Gastrocnemius medialis (tissue), 4 donors: ENCODE measurements at regions not wholly inside any gene's neighbourhood (a gene's known extent, or its start where the extent isn't known, plus 50 kb on each side); places are given as distances from the start of the nearest gene placed in this dataset.

Experiments used
- ATAC-seq, 2 donors: fragments of 150-250 bp; one replicate each; pipeline ENCODE4 v1.9.1; 2016
- DNase-seq, 2 donors: peaks; one replicate each; pipeline ENCODE4 v3.0.0-alpha.2; 2019
- H3K27ac ChIP-seq, 4 donors: fragments of 200-600 bp; sonication (generic); 1 replicate in 1 of 4; 2 replicates in 3 of 4; pipeline ENCODE4 v1.5.1; 2016 to 2018; ENCODE audit warnings: mild to moderate bottlenecking in 2 of 4, moderate library complexity in 1 of 4
- H3K27me3 ChIP-seq, 3 donors: fragments of 200-600 bp; sonication (generic) in 2 of 3; 1 replicate in 1 of 3; 2 replicates in 2 of 3; pipeline versions ENCODE4 v1.5.1 to v1.6.0; 2016 to 2019; ENCODE audit warnings: mild to moderate bottlenecking in 1 of 3, moderate library complexity in 1 of 3
- H3K36me3 ChIP-seq, 2 donors: fragments of 200-600 bp; sonication (generic) in 1 of 2; one replicate each; pipeline ENCODE4 v1.5.1; 2017 to 2018
- H3K4me1 ChIP-seq, 2 donors: fragments of 200-600 bp; sonication (generic) in 1 of 2; one replicate each; pipeline ENCODE4 v1.5.1; 2016 to 2017; ENCODE audit warnings: mild to moderate bottlenecking in 2 of 2
- H3K4me3 ChIP-seq, 4 donors: fragments of 200-600 bp; sonication (generic) in 3 of 4; 1 replicate in 1 of 4; 2 replicates in 3 of 4; pipeline ENCODE4 v1.5.1; 2016 to 2019; ENCODE audit warnings: mild to moderate bottlenecking in 2 of 4
- H3K9me3 ChIP-seq, 3 donors: fragments of 200-600 bp; sonication (generic) in 2 of 3; 1 replicate in 1 of 3; 2 replicates in 2 of 3; pipeline ENCODE4 v1.5.1; 2016 to 2019
- POLR2A ChIP-seq, 2 donors: fragments of 450-650 bp; IDR thresholded peaks; one replicate each; pipeline ENCODE4 v1.6.1; 2017; ENCODE audit warnings: antibody characterized with exemption in 2 of 2, mild to moderate bottlenecking in 2 of 2, moderate library complexity in 2 of 2
- in situ Hi-C, 4 donors: fragments of 200-750 bp; cut with MboI; loops; one replicate each; pipeline versions ENCODE4 v1.15.0 to v1.8.0; 2017; ENCODE audit warnings: low sequenced_read_pairs in 4 of 4
- intact Hi-C: fragments of 100-400 bp; cut with DNase I; formaldehyde crosslinking; loops from one replicate; pipeline ENCODE4 v1.15.1; 2023; ENCODE audit warnings: low total_unique reads
- TF ChIP-seq, protein P1 (sequence below), 5 experiments: fragments of 450-650 bp in 3 of 5; fragments of 200-600 bp in 2 of 5; sonication (generic) in 2 of 5; IDR thresholded peaks in 4 of 5; conservative IDR thresholded peaks in 1 of 5; 1 replicate in 4 of 5; 2 replicates in 1 of 5; pipeline ENCODE4 v1.5.1; 2016 to 2019; ENCODE audit warnings: antibody characterized with exemption in 5 of 5, mild to moderate bottlenecking in 3 of 5, moderate library complexity in 3 of 5

DNA sequence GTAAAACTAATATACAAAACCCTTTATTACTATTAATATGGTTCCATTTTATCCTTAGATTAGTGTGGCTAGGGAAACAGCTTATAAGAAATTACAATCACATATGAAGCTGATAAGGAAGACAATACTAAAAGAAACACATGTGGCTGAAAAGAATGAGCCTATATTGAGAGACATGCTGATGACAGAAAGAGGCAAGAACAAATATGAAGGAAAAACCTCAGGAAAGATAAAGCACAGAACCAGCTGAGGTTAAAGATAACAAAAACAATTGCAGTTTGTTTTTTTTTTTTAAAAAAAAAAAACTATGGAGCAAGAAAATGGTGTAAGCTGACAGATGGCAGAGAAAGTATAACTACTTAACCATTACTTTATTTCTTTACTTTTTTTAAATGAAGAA lies 69.2 kb upstream of the OSBPL8 start:
- intact Hi-C loops (no loop called here), in situ Hi-C loops (loop anchor here in 3 of 4 donors (10.0 to 25.0 kb wide), 3 partner anchors 359 to 386 kb away; no protein-coding TSS in a partner anchor)
- no peak for ATAC-seq
- no peaks in the 10 kb centered on the region for H3K36me3 ChIP-seq
- H3K27ac ChIP-seq, result no peak overlapping the region
- no peaks in the 10 kb centered on the region for H3K9me3 ChIP-seq
- TF ChIP-seq POLR2A (IDR thresholded peaks at IDR 0.05), result no peak
- TF ChIP-seq, protein P1, sequence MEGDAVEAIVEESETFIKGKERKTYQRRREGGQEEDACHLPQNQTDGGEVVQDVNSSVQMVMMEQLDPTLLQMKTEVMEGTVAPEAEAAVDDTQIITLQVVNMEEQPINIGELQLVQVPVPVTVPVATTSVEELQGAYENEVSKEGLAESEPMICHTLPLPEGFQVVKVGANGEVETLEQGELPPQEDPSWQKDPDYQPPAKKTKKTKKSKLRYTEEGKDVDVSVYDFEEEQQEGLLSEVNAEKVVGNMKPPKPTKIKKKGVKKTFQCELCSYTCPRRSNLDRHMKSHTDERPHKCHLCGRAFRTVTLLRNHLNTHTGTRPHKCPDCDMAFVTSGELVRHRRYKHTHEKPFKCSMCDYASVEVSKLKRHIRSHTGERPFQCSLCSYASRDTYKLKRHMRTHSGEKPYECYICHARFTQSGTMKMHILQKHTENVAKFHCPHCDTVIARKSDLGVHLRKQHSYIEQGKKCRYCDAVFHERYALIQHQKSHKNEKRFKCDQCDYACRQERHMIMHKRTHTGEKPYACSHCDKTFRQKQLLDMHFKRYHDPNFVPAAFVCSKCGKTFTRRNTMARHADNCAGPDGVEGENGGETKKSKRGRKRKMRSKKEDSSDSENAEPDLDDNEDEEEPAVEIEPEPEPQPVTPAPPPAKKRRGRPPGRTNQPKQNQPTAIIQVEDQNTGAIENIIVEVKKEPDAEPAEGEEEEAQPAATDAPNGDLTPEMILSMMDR (IDR thresholded peaks at IDR 0.05 in 4 of 5, conservative IDR thresholded peaks at IDR 0.05 in 1 of 5), result no peak
- no peaks in the 10 kb centered on the region for H3K4me1 ChIP-seq
- no peak overlapping the region for H3K4me3 ChIP-seq
- no peak for DNase-seq
- no peaks in the 10 kb centered on the region for H3K27me3 ChIP-seq

DNA sequence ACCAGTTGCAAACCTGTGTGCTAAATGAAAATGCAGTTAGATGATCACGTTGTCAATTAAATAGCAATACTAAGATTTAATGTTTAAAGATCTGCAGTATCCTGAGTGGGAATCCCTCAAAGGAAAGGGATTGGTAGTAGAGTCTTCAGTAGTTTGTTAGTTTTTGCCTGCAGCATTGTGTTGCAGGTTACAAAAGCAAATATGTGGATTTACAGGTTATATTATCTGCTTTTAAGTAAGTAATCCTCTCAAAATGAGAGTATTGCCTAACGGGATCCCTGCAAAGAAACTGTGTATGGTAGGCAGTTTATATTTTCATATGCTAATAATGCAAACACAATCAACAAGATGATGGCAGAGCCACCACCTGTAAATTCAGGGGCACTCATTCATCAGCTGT lies 72.2 kb upstream of the OSBPL8 start:
- TF ChIP-seq, protein P1 (IDR thresholded peaks at IDR 0.05 in 4 of 5, conservative IDR thresholded peaks at IDR 0.05 in 1 of 5), result no peak
- TF ChIP-seq POLR2A (IDR thresholded peaks at IDR 0.05), result no peak
- no peaks in the 10 kb centered on the region for H3K27me3 ChIP-seq
- no peaks in the 10 kb centered on the region for H3K9me3 ChIP-seq
- H3K4me3 ChIP-seq, result no peak overlapping the region
- intact Hi-C loops (no loop called here), in situ Hi-C loops (loop anchor here in 2 of 4 donors (25.0 kb wide), 2 partner anchors 356 to 381 kb away; no protein-coding TSS in a partner anchor)
- no peaks in the 10 kb centered on the region for H3K4me1 ChIP-seq
- ATAC-seq (no peak), DNase-seq (no peak)
- H3K27ac ChIP-seq, result no peak overlapping the region
- H3K36me3 ChIP-seq, result no peaks in the 10 kb centered on the region

DNA sequence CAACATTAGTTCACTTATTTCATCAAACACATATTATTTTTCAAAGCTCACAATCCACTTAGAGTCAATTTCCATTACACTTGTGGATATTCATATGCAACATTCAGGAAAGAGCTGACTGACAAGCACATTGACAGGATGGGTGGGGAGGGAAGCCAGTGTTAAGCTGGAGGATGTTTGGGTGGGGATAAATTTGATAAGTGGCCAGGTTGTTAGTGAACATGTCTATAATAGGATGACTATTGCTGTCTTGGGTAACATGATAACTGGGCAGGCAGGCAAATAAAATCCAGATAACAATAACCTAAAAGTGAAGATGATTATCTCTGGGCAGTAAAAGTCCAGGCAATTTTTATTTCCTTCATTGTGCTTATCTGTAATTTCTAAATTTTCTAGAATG lies 73.8 kb upstream of the OSBPL8 start:
- H3K4me1 ChIP-seq, result no peaks in the 10 kb centered on the region
- no peaks in the 10 kb centered on the region for H3K9me3 ChIP-seq
- intact Hi-C loops, result no loop called here
- no peak overlapping the region for H3K4me3 ChIP-seq
- H3K27me3 ChIP-seq, result no peaks in the 10 kb centered on the region
- in situ Hi-C loops, result loop anchor here in 2 of 4 donors (25.0 kb wide), 2 partner anchors 354 to 379 kb away; no protein-coding TSS in a partner anchor
- H3K36me3 ChIP-seq, result no peaks in the 10 kb centered on the region
- DNase-seq (no peak), ATAC-seq (peak; percentile 33 to 80)
- no peak for TF ChIP-seq POLR2A (IDR thresholded peaks at IDR 0.05)
- TF ChIP-seq, protein P1 (IDR thresholded peaks at IDR 0.05 in 4 of 5, conservative IDR thresholded peaks at IDR 0.05 in 1 of 5), result no peak
- peak overlapping the region in 2 of 4 donors; percentile 35 to 56 for H3K27ac ChIP-seq

DNA sequence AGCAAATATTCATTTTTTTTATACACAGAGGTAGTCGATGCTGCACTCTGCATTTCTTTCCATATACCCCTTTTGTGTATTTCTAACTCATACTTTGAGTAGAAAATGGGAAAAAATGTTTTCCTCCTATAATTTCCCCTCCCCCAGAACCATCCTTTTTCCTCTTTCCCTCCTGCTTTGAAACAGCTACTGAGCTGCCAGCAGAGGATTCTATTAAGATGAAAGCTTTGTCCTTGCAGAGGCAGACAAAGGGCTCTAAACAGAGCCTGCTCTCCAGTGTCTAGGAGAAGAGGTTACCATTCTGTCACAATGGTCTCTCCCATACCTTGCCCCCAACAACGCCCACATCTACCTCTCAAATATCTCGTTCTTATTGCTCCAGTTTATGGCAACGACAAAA lies 74.6 kb upstream of the OSBPL8 start:
- Histone ChIP-seq H3K27me3 (no peaks in the 10 kb centered on the region), H3K9me3 (no peaks in the 10 kb centered on the region), H3K4me1 (no peaks in the 10 kb centered on the region), H3K36me3 (no peaks in the 10 kb centered on the region), H3K4me3 (no peak overlapping the region), H3K27ac (peak overlapping the region in 1 of 4 donors; percentile 35)
- ATAC-seq, result no peak
- in situ Hi-C loops, result loop anchor here in 2 of 4 donors (25.0 kb wide), 2 partner anchors 353 to 378 kb away; no protein-coding TSS in a partner anchor
- intact Hi-C loops, result no loop called here
- TF ChIP-seq, protein P1 (IDR thresholded peaks at IDR 0.05 in 4 of 5, conservative IDR thresholded peaks at IDR 0.05 in 1 of 5), result no peak
- TF ChIP-seq POLR2A (IDR thresholded peaks at IDR 0.05), result no peak
- no peak for DNase-seq
